Thyroid gland (tissue), 4 donors: ENCODE measurements at regions not wholly inside any gene's neighbourhood (a gene's known extent, or its start where the extent isn't known, plus 50 kb on each side); places are given as distances from the start of the nearest gene placed in this dataset.

ENCODE experiments used
- DNase-seq, 2 donors: peaks; one replicate each; pipeline ENCODE4 v3.0.0-alpha.2; 2019
- H3K27ac ChIP-seq, 3 donors: fragments of 200-600 bp; sonication (generic); 1 replicate in 2 of 3; 2 replicates in 1 of 3; pipeline ENCODE4 v1.5.1; 2016 to 2019; ENCODE audit warnings: mild to moderate bottlenecking in 1 of 3, moderate library complexity in 1 of 3
- H3K27me3 ChIP-seq: fragments of 200-600 bp; sonication (generic); one replicate; pipeline ENCODE4 v1.5.1; 2019
- H3K36me3 ChIP-seq, 2 donors: fragments of 200-600 bp; sonication (generic); one replicate each; pipeline ENCODE4 v1.5.1; 2016 to 2019
- H3K4me1 ChIP-seq, 2 donors: fragments of 200-600 bp; sonication (generic); one replicate each; pipeline ENCODE4 v1.5.1; 2017 to 2019
- H3K4me3 ChIP-seq, 3 donors: fragments of 200-600 bp; sonication (generic); replicated peaks in 1 of 3; 1 replicate in 2 of 3; 2 replicates in 1 of 3; pipeline ENCODE4 v1.5.1; 2016; ENCODE audit warnings: mild to moderate bottlenecking in 1 of 3
- H3K9me3 ChIP-seq: fragments of 200-600 bp; sonication (generic); one replicate; pipeline ENCODE4 v1.5.1; 2017
- CTCF ChIP-seq, 6 experiments: fragments of 200-600 bp in 3 of 6; fragments of 450-650 bp in 3 of 6; sonication (generic) in 3 of 6; IDR thresholded peaks; one replicate each; pipeline ENCODE4 v1.5.1; 2016 to 2019; ENCODE audit warnings: antibody characterized with exemption in 6 of 6, mild to moderate bottlenecking in 2 of 6, inconsistent platforms in 1 of 6, moderate library complexity in 1 of 6
- POLR2A ChIP-seq, 2 donors: fragments of 450-650 bp; IDR thresholded peaks; one replicate each; pipeline ENCODE4 v1.6.1; 2017; ENCODE audit warnings: antibody characterized with exemption in 2 of 2, mild to moderate bottlenecking in 2 of 2, moderate library complexity in 1 of 2
- WGBS, 2 donors: methylation state at CpG; one replicate each; pipeline ENCODE4 v1.1.5; 2017; 5-methylcytosine and 5-hydroxymethylcytosine counted together
- intact Hi-C: fragments of 100-400 bp; cut with DNase I; formaldehyde crosslinking; loops from one replicate; pipeline ENCODE4 v1.15.1; 2023

GRCh38 chr4:138959097-138959815, 56.3 kb upstream of the NOCT start:
- no peak for DNase-seq
- no peak for TF ChIP-seq CTCF (IDR thresholded peaks at IDR 0.05)
- no peak for TF ChIP-seq POLR2A (IDR thresholded peaks at IDR 0.05)
- Histone ChIP-seq H3K9me3 (no peaks in the 10 kb centered on the region), H3K36me3 (no peaks in the 10 kb centered on the region), H3K27ac (no peak overlapping the region), H3K4me1 (no peaks in the 10 kb centered on the region), H3K27me3 (no peaks in the 10 kb centered on the region), H3K4me3 (no peak overlapping the region)
- intact Hi-C loops: no loop called here
- 91 to 92% methylated on average over 5 of the region's 5 CpGs for WGBS, 2 donors

- 67 to 79% methylated on average over 3 of the region's 3 CpGs for WGBS, 2 donors
- Histone ChIP-seq H3K4me1 (no peaks in the 10 kb centered on the region), H3K9me3 (no peaks in the 10 kb centered on the region), H3K27ac (no peak overlapping the region), H3K27me3 (no peaks in the 10 kb centered on the region), H3K36me3 (no peaks in the 10 kb centered on the region), H3K4me3 (no peak overlapping the region)
- no peak for DNase-seq
- TF ChIP-seq POLR2A (IDR thresholded peaks at IDR 0.05) (no peak), CTCF (IDR thresholded peaks at IDR 0.05) (no peak)
- intact Hi-C loops: no loop called here
Measured at GRCh38 chr4:138958519-138958918, 57.1 kb upstream of the NOCT start.

GRCh38 chr4:138957302-138957701, 58.3 kb upstream of the NOCT start:
- intact Hi-C loops: no loop called here
- Histone ChIP-seq H3K36me3 (no peaks in the 10 kb centered on the region), H3K27me3 (no peaks in the 10 kb centered on the region), H3K9me3 (no peaks in the 10 kb centered on the region), H3K4me1 (no peaks in the 10 kb centered on the region), H3K27ac (no peak overlapping the region), H3K4me3 (no peak overlapping the region)
- 94 to 95% methylated on average over 7 of the region's 7 CpGs for WGBS, 2 donors
- no peak for TF ChIP-seq CTCF (IDR thresholded peaks at IDR 0.05)
- DNase-seq: no peak

- H3K27ac ChIP-seq: no peak overlapping the region
- WGBS, 2 donors: 70 to 95% methylated on average over 2 of the region's 2 CpGs
- no peak for TF ChIP-seq CTCF (IDR thresholded peaks at IDR 0.05)
- TF ChIP-seq POLR2A (IDR thresholded peaks at IDR 0.05): no peak
- DNase-seq: no peak
- no peaks in the 10 kb centered on the region for H3K9me3 ChIP-seq
- H3K27me3 ChIP-seq: no peaks in the 10 kb centered on the region
- H3K4me3 ChIP-seq: no peak overlapping the region
- no peaks in the 10 kb centered on the region for H3K36me3 ChIP-seq
- no peaks in the 10 kb centered on the region for H3K4me1 ChIP-seq
- intact Hi-C loops: no loop called here
Measured at GRCh38 chr4:138954428-138954827, 61.2 kb upstream of the NOCT start.

- H3K36me3 ChIP-seq: no peaks in the 10 kb centered on the region
- intact Hi-C loops: no loop called here
- H3K4me3 ChIP-seq: no peak overlapping the region
- no peaks in the 10 kb centered on the region for H3K27me3 ChIP-seq
- no peak overlapping the region for H3K27ac ChIP-seq
- WGBS, 2 donors: 33 to 37% methylated on average over 2 of the region's 2 CpGs
- no peak for DNase-seq
- H3K4me1 ChIP-seq: no peaks in the 10 kb centered on the region
- H3K9me3 ChIP-seq: no peaks in the 10 kb centered on the region
- TF ChIP-seq CTCF (IDR thresholded peaks at IDR 0.05) (no peak), POLR2A (IDR thresholded peaks at IDR 0.05) (no peak)
Measured at GRCh38 chr4:138953961-138954371, 61.6 kb upstream of the NOCT start.
